HG03558 (cell line): ENCODE measurements at regions not wholly inside any gene's neighbourhood (a gene's known extent, or its start where the extent isn't known, plus 50 kb on each side); places are given as distances from the start of the nearest gene placed in this dataset.

ENCODE experiments used
- ATAC-seq: cut with Tn5 transposase; IDR thresholded peaks from one replicate; pipeline ENCODE4 v1.9.1; 2021; ENCODE audit warnings: moderate number of reproducible peaks; ENCODE audit not compliant: unreplicated experiment; ENCODE audit errors: extremely low read depth

DNA sequence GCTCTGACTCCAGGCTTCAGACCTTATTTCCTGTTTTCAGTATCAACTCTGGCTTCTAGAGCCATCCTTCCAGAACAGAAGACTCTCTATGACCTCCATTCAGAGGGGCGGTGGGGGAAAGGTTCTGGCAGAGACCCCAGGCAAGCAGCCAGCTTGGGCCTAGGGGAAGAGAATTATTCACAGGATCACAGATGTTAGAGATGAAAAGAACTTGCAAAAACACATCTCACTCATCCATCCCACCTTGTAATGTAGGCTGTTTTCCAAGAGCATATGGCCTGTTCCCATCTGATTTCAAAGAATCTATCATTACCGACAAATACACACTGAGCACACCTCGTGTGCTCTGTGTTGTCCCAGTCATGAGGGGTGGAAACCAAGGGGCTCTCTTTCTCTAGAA is 131.9 kb downstream of the GRIN2B start:
- ATAC-seq: no peak

DNA sequence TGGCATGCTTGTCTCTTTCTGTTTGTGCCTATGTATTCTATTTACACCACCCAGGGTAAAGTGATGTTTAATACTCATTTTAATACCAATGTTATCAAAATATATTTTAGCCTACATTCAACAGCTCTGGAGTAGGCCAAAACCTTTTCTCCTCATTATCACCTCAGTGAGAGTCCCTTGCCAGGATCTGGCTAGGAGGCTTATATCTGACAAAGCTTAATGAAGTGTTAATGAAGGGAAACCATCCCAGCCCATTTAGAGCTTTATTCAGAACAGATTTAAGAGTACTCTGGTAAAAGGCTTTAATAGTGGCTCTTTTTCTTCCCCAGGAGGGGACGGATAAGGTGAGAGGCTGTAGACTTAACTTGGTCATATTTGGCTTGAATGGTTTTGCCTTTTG is 137.6 kb downstream of the GRIN2B start:
- ATAC-seq: no peak

DNA sequence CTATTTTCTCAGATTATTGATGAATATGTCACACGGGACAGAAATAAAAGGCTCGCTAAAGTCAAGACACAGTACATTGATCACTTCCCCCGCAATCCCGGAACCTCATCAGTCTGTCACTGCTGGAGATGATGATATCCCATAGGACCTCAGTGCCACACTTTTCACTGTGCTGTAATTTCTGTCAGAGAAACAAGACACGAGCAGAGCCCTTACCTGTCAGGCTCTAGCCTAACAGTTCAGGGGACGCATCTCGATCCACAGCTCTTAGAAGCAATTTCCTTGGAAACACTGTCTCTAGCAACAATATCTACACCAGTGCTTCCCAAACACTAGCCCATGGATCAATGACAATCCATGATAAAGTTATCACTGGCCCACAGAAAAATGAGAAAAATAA is 140.0 kb downstream of the GRIN2B start:
- ATAC-seq: no peak

DNA sequence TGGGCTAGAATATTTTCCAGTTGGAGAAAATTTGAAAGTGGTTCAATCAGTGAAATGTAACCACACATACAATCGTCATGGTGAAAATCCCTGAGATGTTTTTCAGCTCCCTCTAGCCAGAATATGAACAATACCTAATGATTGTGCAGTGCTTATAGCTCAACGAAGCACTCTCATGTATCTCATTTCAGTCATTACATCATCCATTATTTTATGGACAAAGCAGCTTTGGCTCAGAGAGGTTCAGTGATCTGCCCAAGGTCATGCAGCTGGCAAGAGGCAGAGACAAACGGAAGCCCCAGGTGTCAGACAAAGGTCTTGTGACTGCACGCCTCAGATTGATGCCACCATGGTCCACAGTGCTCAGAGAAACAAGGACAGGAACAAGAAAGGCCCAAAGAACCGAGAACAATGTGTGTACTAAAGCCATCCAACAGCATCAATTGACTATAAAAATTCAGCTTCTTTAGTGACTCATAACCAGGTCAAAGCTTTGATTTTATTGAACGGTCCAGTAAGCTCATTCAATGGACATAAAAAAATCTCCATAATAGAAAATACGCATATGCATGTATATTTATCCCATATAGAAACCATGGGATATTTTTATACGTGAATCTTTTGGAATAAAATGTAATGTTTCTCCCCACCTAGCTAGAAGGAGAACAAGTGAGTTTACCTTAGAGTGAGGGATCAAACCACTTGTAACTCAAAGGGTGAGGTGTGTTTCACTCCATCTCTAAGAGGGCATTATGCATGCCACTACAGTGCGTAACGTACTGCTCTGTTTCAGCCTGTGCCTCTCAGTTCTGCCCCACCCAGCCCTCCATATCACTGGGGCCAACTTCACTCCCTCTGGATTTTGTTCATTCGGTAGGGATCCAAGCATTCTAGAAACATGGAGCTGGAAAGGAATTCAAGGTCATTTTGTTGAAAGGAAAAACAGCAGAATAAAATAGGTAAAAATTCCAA is 141.8 kb downstream of the GRIN2B start:
- no peak for ATAC-seq

DNA sequence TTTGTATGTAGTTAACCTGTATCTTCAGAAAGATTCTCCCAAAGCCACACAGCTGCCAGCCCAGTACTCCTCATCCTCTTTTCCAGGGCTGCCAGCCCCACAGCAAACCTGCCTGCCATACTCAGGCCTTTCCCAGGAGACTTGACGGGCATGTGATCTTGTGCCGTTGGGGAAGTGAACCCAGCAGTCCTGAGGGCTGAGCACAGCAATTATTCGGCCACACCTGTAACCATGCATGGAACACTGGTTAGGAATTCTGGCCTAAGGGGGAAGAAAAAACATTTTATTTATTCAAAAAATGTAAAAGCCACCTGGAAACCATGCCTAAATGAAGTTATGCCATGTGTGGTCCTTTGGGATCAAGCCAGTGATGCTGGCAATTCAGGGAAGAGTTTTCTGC is 145.3 kb downstream of the GRIN2B start:
- no peak for ATAC-seq

DNA sequence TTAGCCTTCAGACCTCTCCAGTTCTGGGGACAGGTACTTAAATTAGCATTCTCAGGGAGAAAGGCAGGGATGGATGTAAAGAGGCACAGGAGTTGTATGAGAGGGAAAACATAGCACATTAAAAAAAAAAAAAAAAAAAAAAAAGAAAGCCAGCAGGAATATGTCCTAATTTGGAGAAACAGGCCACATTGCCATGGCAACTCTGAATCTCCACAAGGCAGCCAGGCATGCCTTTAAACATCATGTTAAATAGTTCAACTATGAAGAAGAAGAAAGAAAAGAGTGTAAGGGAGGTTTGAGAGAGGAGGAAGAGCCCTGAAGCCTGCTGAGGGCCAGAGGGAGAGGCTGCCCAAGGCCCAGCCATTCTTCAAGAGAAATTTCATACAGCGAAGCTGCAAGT is 145.8 kb downstream of the GRIN2B start:
- no peak for ATAC-seq

DNA sequence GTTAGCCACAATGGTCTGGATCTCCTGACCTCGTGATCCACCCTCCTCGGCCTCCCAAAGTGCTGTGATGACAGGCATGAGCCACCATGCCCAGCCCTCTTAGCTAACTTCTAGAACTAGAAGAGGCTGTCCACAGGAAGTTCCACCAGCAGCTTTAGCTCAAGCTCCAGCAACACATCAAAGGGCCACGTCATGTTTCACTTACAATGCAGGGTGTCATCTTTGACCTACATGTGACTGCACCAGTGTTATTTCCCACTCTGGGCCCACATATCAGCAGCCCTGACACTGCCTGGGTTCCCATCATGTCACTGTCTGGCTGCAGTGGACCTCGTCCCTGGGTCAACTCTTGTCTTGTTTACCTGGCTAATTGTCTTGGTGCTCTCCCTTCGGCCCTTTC is 147.2 kb downstream of the GRIN2B start:
- no peak for ATAC-seq

DNA sequence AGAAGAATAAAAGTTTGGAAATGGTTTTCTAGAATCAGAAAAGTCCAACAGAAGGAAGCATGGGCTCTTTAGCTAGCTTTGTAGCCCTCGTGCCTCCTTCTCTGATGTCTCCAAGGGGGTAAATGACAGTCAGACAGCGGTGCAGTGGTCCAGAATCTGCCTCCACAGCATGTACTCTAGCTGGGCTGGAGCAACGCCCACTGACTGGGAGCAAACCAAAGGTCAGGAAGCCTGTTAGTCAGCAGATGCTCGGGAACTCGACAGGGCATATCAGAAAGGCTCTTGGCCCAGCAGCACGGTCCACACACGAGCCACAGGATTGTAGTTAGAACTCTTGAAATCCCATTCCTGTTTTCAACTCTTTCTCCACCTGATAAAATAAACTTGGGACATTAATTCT is 164.3 kb downstream of the GRIN2B start:
- no peak for ATAC-seq

DNA sequence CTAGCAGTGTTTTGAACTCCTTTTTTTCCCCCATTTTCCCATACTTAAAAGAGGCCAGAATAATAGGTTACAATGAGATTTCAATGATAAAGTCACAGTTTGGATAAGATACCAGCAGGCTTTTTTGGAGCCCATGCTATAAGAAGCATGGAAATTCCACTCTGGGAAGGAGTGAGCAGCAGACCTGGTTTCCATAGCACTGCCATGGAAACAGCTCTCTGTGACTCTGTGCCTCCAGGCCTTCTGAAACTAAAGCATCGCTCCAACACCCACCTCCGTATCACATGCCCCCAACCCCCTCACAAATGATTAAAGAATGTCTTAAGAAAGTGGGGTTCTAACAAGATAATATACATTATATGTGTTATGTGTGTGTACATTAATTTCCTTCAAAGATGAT is 165.0 kb downstream of the GRIN2B start:
- ATAC-seq: no peak

DNA sequence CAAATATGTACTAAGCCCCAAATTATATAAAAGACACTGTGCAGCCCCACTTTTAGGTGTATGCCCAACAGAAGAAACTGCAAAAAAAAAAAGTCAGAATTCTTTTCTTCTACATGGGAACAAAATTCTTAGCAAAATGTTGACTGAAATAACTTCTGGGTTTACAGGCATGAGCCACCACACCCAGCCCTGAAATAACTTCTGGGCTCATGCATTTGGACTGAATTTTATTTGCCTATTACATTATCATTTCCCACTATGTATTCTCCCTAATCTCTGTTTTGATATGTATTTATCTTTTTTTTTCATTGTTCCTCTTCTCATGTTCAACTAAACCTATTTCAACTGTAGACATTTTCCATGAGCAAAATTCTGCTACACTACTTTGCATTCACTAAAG is 169.2 kb downstream of the GRIN2B start:
- no peak for ATAC-seq

DNA sequence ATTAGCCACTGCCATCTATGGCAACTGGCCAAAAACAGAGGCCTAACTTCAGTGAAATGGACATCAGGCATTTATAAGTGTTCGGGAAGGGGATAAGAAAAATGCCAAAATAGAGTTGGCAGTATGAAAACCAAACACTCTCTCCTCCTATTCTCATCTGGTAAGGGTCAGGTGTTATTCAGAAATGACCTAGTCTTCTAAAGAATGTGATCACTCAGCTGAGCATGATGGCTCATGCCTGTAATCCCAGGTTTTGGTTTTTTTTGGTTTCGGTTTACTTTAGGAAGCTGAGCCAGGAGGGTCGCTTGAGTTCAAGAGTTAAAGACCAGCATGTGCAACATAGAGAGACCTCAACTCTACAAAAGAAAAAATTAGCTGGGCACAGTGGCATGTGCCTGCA is 170.3 kb downstream of the GRIN2B start:
- ATAC-seq: no peak

DNA sequence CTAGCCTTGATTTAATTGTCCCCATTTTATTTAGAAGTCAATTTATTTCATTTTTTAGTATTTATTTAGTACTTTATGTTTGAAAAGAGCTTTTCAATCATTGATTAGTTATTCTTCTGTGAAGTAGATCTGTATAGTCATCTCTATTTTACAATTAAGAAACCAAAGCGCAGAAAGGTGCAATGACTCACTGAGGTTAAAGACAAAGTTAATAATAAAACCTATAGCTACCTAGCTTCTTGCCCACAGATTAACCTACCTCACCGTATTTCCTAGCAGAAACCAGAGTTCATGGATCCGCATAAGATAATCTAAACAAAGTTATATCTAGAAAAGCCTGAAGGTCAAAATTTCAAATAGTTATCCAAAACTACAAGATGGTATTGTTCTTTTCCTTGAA is 176.4 kb downstream of the GRIN2B start:
- ATAC-seq: no peak

DNA sequence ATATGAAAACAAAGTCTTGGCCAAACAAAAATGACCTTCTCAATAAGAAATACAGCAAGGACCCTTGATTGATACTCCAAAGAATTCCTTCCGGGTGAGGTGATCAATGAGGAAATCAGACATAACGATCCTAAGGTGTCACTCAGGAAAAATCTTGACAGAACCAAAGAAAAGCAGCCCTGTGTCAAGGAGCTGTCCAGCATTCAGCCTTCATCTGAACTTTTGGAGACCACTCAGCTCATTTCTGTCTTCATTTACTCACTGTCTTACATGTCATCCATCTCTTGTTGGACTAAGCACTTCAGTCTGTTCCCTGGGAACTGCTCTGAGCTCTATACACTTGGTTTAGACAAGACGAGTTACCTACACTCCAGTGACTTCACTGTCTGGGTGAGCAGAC is 179.9 kb downstream of the GRIN2B start:
- ATAC-seq: no peak

DNA sequence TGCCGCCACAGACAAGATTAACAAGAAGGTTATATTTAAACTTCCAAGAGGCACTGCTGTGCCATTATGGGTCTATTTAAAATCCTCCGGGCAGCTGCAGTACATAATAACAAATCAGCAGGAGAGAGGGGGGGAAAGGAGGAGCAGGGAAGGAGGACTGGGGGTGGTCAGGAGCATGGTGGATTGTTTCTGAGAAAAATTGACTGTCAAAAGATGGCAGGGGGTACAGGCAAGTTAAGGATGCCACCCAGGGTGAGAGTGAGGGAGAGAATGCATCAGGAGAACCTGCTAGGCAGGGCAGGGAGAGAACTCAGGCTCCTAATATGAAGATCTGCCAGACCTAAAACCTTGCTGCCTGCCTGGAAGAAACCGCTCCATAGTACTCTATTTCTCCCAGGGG is 181.8 kb downstream of the GRIN2B start:
- ATAC-seq: no peak

DNA sequence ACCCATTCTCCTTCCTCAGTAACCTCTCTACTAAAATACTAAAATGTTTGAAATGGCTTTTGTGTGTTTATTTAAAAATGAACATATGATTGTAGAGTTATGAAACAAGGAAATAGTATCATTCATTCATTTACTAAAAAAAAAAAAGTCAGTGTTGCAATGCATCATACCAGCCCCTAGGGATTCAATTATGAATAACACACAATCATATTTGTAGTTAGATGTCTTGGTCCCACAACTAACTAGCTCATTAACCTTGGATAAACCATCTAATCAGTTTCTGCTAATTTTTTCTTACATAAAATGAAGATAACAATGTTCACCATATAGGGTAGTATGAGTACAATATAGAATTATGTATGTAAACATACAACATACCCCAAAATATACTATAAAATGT is 183.2 kb downstream of the GRIN2B start:
- ATAC-seq: no peak

DNA sequence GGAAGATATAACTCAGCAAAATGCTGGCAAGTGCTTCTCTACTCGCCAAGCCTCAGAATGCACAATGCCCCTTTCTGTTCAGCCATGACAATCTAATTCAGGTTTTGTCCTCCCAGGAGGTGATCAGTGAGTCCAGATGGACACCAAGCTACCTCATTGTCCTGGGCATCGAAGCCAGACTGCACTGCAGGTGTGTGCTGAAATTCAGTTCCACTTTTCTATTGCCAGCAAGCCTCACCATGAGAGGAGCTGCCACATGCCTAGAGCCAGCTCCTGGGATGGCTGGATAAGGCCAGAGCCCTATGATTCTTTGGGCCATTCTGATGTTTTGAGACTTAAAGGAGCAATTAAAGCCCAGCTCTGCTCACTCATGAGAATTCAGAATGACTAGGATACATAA is 186.7 kb downstream of the GRIN2B start:
- ATAC-seq: no peak

DNA sequence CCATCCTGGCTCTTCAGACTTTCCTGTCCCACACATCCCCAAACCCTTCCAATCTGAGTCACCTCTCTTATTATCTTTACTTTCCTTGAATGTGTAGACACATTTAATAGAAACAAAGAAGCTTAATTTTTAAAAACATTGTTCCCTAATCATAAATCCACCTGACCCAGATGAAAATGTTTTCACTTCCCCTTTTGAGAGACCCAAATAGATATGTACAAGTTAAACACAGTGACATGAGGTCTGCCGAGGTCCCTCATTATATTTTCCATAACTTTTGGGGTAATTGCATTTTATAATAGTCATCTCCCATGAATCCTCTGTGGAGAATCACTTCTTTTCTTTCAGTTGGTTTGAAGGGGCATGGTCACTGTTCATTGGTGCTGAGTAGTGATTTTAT is 191.1 kb downstream of the GRIN2B start:
- ATAC-seq: no peak

DNA sequence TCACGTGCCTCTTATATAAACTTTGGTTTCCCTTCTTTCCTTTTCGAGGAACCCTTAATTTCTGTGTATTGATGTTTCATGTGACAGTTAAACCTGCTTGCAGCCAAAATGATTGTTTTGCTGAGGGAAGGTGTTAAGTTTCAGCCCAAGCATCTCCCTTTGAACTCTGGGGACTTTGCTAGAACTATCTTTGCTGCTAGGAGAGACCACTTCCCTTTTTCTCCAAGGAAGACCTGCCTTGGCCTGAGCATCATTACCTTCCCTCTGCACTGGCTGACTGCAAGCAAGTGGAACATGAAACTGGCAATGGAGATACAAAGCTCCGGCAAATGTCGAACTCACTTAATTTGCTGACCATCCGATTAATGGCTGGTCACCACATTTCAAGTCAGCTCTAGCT is 192.8 kb downstream of the GRIN2B start:
- ATAC-seq: no peak

DNA sequence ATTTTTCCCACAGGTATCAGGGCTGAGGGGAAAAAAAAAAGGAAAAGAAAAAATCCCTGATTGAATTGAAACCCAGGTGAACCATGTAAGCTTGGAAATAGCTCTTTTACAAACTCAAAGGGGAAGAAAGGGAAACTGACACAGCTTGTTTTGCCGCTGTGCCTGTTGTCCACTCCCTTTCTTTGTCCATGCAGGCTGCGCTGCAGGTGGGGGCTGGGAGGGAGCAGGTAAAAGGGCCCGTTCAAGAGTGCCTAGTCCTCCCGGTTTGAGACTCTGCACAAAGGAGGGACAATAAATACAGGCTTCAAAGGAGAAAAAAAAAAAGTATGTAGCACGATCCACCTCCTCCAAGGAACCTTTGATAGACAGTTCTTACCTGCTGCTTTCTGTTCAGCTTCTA is 194.8 kb downstream of the GRIN2B start:
- ATAC-seq: no peak

DNA sequence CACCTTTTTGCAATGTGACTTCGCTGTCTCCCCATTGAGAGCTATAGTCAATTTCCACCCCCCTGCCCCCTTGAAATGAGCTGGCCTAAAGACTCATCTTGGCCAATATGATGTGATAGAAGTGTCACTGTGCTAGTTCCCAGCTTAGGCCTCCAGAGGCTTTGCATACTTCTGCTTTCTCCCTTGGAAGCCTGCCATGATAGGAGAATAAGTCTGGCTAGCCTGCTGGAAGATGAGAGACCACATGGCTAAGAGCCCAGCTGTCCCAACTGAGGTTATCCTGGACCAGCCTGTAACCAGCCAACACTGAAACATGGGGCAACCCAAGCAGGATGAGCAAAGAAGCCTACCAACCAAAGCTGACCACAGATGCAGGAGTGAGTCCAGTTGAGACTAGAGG is 196.9 kb downstream of the GRIN2B start:
- ATAC-seq: no peak

DNA sequence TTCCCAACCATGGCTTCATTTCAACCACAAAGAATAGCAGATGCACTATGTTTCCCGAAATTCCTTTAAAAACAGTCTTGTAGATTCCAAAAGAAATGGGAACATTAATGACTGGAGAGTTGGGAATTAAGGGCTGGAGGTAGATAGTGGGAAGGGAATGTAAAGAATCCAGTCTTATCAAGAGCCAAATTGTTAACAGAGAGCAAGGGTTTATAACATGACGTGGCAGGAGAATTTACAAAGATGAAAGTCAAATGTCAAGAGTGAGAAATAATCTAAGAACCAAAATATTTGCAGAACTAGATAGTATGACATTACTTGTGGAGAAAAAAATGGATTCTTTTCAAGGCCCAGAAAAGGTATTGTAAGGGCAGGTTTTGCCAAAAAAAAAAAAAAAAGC is 200.9 kb downstream of the GRIN2B start:
- no peak for ATAC-seq

DNA sequence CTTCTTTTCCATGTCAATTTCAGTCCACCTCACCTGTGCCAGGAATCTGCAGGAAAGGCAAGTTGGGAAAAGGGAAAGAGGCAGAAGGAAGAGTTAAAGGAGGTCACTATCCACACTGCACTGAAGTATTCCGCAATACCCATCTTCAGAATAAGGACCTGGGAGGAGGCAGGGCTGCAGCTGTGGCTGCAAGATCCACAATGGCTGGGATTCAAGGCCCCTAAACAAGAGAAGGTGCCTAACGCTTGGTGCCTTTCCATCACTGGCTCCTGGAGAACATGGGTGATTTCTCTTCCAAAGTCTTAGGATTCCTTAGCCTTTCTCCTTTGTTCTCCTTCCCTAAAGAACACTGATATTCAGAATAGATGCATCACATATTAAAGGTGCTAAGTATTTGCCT is 204.0 kb downstream of the GRIN2B start:
- no peak for ATAC-seq
